OCI-LY3 (cell line): ENCODE measurements at regions not wholly inside any gene's neighbourhood (a gene's known extent, or its start where the extent isn't known, plus 50 kb on each side); places are given as distances from the start of the nearest gene placed in this dataset.

Experiments
- CTCF ChIP-seq: fragments of 200-600, 300-600 bp; sonication (generic); IDR thresholded peaks from 2 replicates; pipeline ENCODE4 v1.5.1; 2014; ENCODE audit warnings: antibody characterized with exemption, low read length, low read depth
- EZH2phosphoT487 ChIP-seq: fragments of 200-600 bp; shearing (Covaris generic); IDR thresholded peaks from 2 replicates; pipeline ENCODE4 v1.6.1; 2018; ENCODE audit warnings: antibody characterized with exemption, mixed run types, low read depth

- TF ChIP-seq CTCF (no peak), EZH2phosphoT487 (no peak)
Measured at GRCh38 chr10:108561649-108562048, 1361.7 kb downstream of the XPNPEP1 start.
